ENCODE measurements at regions not wholly inside any gene's neighbourhood (a gene's known extent, or its start where the extent isn't known, plus 50 kb on each side); places are given as distances from the start of the nearest gene placed in this dataset.

DNA sequence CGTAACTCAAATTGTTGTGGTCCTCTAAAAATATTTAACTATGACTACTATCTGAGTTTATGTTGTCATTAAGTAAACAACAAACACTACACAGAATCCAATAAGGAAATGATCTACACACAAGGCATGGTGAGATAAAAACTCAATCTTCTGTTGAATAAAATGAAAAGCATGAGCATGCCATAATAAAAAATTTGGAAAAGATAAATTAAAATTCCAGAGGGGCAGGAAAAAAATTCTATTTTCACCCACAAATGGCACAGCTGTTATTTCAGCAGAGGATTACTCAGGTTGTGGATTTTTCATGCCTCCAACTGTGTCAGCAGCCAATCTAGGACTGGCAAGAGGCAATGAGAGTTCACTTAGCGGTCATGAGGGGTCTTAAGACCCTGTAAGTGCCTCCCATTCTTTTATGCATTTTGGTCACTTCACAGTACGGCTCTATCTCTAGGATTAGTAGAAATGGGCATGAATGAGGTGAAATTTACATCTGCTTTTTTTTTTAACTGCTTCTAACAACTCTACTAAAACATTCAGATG, 639.8 kb upstream of the DIPK2B start:
- peaks cover 17% of the 10 kb centered on the region for H3K9me3 Mint-ChIP-seq (ENCODE audit: unreplicated experiment)

DNA sequence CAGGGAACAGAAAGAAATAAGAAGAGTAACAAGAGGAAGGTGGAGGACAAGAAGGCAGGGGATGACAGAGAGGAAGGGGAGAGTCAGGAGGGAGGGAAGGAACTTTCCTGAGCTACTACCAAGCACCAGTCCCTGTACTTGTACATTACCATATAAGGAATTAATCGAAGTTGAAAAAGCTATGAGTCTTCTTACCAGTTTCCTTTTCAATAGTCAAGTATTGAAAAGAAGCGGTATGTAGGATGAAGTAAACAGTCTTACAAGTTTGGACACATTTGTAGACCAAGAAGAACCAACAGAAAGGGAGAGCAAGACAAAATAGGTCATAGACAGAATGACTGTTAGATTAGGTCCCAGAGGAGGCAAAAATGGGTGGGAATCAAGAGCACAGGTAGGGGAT, 629.7 kb upstream of the DIPK2B start:
- Mint-ChIP-seq H3K9me3 (ENCODE audit: unreplicated experiment) (peaks cover 14% of the 10 kb centered on the region), H3K36me3 (ENCODE audit: unreplicated experiment) (peaks cover 2% of the 10 kb centered on the region), H3K4me3 (ENCODE audit: unreplicated experiment) (no peak overlapping the region), H3K4me1 (ENCODE audit: unreplicated experiment) (peaks cover 2% of the 10 kb centered on the region), H3K27me3 (ENCODE audit: unreplicated experiment) (no peaks in the 10 kb centered on the region), H3K27ac (ENCODE audit: unreplicated experiment) (no peak overlapping the region)
- no peak for DNase-seq (ENCODE audit: extremely low spot score, unreplicated experiment)
- TF ChIP-seq, protein P1, sequence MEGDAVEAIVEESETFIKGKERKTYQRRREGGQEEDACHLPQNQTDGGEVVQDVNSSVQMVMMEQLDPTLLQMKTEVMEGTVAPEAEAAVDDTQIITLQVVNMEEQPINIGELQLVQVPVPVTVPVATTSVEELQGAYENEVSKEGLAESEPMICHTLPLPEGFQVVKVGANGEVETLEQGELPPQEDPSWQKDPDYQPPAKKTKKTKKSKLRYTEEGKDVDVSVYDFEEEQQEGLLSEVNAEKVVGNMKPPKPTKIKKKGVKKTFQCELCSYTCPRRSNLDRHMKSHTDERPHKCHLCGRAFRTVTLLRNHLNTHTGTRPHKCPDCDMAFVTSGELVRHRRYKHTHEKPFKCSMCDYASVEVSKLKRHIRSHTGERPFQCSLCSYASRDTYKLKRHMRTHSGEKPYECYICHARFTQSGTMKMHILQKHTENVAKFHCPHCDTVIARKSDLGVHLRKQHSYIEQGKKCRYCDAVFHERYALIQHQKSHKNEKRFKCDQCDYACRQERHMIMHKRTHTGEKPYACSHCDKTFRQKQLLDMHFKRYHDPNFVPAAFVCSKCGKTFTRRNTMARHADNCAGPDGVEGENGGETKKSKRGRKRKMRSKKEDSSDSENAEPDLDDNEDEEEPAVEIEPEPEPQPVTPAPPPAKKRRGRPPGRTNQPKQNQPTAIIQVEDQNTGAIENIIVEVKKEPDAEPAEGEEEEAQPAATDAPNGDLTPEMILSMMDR (IDR thresholded peaks at IDR 0.05), result no peak

More for the DNA sequence above, 639.8 kb upstream of the DIPK2B start:
- Mint-ChIP-seq H3K4me3 (ENCODE audit: unreplicated experiment) (no peak overlapping the region), H3K36me3 (ENCODE audit: unreplicated experiment) (no peaks in the 10 kb centered on the region), H3K4me1 (ENCODE audit: unreplicated experiment) (peaks cover 18% of the 10 kb centered on the region), H3K27ac (ENCODE audit: unreplicated experiment) (no peak overlapping the region), H3K27me3 (ENCODE audit: unreplicated experiment) (no peaks in the 10 kb centered on the region)
- no peak for DNase-seq (ENCODE audit: extremely low spot score, unreplicated experiment)
- TF ChIP-seq, protein P1 (IDR thresholded peaks at IDR 0.05), result no peak

DNA sequence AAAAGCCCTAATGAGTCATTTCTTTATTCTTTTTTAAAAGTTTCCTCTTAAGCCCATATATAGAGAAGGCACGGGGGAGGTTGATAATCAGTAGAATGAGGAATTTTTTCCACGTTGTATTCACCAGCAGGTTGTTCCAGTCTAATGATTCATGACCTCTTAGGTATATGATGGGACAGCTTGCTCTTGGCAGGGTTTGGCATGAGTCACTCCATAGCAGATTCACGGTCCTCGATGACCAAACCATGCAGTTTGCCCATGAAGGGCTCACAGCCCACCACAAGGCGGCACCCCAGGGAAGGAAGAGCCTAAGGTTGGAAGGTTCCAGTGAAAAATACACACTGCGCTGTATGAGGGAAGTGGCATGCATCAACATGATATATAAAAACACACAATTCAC, 623.8 kb upstream of the DIPK2B start:
- Mint-ChIP-seq H3K4me1 (ENCODE audit: unreplicated experiment) (peaks cover 5% of the 10 kb centered on the region), H3K36me3 (ENCODE audit: unreplicated experiment) (no peaks in the 10 kb centered on the region), H3K27me3 (ENCODE audit: unreplicated experiment) (no peaks in the 10 kb centered on the region), H3K27ac (ENCODE audit: unreplicated experiment) (peak overlapping the region; percentile 40), H3K4me3 (ENCODE audit: unreplicated experiment) (no peak overlapping the region), H3K9me3 (ENCODE audit: unreplicated experiment) (no peaks in the 10 kb centered on the region)
- DNase-seq (ENCODE audit: extremely low spot score, unreplicated experiment), result no peak
- TF ChIP-seq, protein P1 (IDR thresholded peaks at IDR 0.05), result peak; percentile 59

DNA sequence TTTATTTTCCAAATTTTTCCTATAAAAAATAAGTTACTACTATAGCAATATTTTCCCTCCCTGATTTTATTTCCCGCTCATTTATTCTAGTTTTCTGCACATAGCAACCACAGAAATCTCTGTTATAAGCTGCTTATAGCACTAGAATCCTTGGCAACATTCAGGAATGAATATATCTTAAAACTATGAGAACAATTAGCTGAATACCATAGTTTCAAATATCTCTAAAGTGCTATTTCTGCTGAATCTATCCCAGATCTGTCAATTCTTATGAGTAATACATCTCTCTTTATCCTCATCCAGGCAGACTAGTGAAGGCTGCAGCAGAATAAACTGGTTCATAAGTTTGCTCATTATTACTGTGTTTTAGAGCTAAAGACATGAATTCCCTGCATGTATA, 622.9 kb upstream of the DIPK2B start:
- Mint-ChIP-seq H3K27me3 (ENCODE audit: unreplicated experiment) (no peaks in the 10 kb centered on the region), H3K4me3 (ENCODE audit: unreplicated experiment) (no peak overlapping the region), H3K9me3 (ENCODE audit: unreplicated experiment) (peaks cover 5% of the 10 kb centered on the region), H3K27ac (ENCODE audit: unreplicated experiment) (no peak overlapping the region), H3K36me3 (ENCODE audit: unreplicated experiment) (no peaks in the 10 kb centered on the region), H3K4me1 (ENCODE audit: unreplicated experiment) (peaks cover 5% of the 10 kb centered on the region)
- TF ChIP-seq, protein P1 (IDR thresholded peaks at IDR 0.05), result no peak
- no peak for DNase-seq (ENCODE audit: extremely low spot score, unreplicated experiment)

DNA sequence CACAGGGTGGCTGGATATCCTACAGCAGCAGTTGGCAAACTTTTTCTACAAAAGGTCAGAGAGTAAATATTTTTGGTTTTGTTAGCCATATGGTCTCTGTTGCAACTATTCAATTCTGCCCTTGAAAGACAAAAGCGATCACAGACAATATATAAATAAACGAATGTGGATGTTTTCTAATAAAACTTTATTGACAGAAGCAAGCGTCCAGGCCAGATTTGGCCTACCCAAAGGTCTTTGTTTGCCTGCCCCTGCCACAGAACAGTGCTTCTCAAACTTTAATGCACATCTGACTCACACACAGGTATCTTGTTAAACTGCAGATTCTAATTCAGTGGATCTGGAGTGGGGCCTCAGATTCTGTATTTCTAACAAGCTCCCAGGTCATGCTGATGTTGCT, 621.4 kb upstream of the DIPK2B start:
- Mint-ChIP-seq H3K36me3 (ENCODE audit: unreplicated experiment) (no peaks in the 10 kb centered on the region), H3K27ac (ENCODE audit: unreplicated experiment) (no peak overlapping the region), H3K4me3 (ENCODE audit: unreplicated experiment) (no peak overlapping the region), H3K27me3 (ENCODE audit: unreplicated experiment) (no peaks in the 10 kb centered on the region), H3K9me3 (ENCODE audit: unreplicated experiment) (peaks cover 5% of the 10 kb centered on the region), H3K4me1 (ENCODE audit: unreplicated experiment) (peaks cover 5% of the 10 kb centered on the region)
- TF ChIP-seq, protein P1 (IDR thresholded peaks at IDR 0.05), result no peak
- DNase-seq (ENCODE audit: extremely low spot score, unreplicated experiment), result no peak
